ENCODE measurements at regions not wholly inside any gene's neighbourhood (a gene's known extent, or its start where the extent isn't known, plus 50 kb on each side); places are given as distances from the start of the nearest gene placed in this dataset.

- TF ChIP-seq CTCF (IDR thresholded peaks at IDR 0.05) (no peak), POLR2A (IDR thresholded peaks at IDR 0.05) (no peak)
Observed at GRCh38 chr5:145218982-145219381, 616.2 kb downstream of the PRELID2 start.
